HG02870 (cell line): ENCODE measurements at regions not wholly inside any gene's neighbourhood (a gene's known extent, or its start where the extent isn't known, plus 50 kb on each side); places are given as distances from the start of the nearest gene placed in this dataset.
"Not testable (repeated sequence)": the region's sequence is repeated elsewhere in the genome, so short reads cannot be mapped to it uniquely, and the experiment has no call there.

Source experiments
- ATAC-seq: cut with Tn5 transposase; IDR thresholded peaks from one replicate; pipeline ENCODE4 v1.9.1; 2021; ENCODE audit warnings: mild to moderate bottlenecking, moderate library complexity; ENCODE audit not compliant: unreplicated experiment

GRCh38 chr1:163933437-163933836 lies 611.7 kb downstream of the NUF2 start:
- ATAC-seq = no peak

- ATAC-seq = no peak
Observed at GRCh38 chr1:163935738-163936374, 614.1 kb downstream of the NUF2 start.

GRCh38 chr1:163959622-163960021 lies 599.4 kb upstream of the PBX1 start:
- no peak for ATAC-seq

GRCh38 chr1:163970151-163970550 lies 588.8 kb upstream of the PBX1 start:
- no peak for ATAC-seq

GRCh38 chr1:163970699-163971098 lies 588.3 kb upstream of the PBX1 start:
- ATAC-seq = no peak

- ATAC-seq = no peak
Observed at GRCh38 chr1:163973586-163973985, 585.4 kb upstream of the PBX1 start.

GRCh38 chr1:163974120-163974519 lies 584.9 kb upstream of the PBX1 start:
- no peak for ATAC-seq

- no peak for ATAC-seq
Observed at GRCh38 chr1:163980394-163980793, 578.6 kb upstream of the PBX1 start.

GRCh38 chr1:163981500-163982030 lies 577.4 kb upstream of the PBX1 start:
- no peak for ATAC-seq

- ATAC-seq = no peak
Observed at GRCh38 chr1:163983097-163983496, 575.9 kb upstream of the PBX1 start.

GRCh38 chr1:163985700-163986099 lies 573.3 kb upstream of the PBX1 start:
- no peak for ATAC-seq

GRCh38 chr1:163999131-163999530 lies 559.9 kb upstream of the PBX1 start:
- no peak for ATAC-seq

- not testable (repeated sequence) for ATAC-seq
Observed at GRCh38 chr1:164006186-164006585, 552.8 kb upstream of the PBX1 start.

- no peak for ATAC-seq
Observed at GRCh38 chr1:164006621-164007020, 552.4 kb upstream of the PBX1 start.

GRCh38 chr1:164017239-164017638 lies 541.7 kb upstream of the PBX1 start:
- no peak for ATAC-seq

- ATAC-seq = no peak
Observed at GRCh38 chr1:164020391-164020790, 538.6 kb upstream of the PBX1 start.

- ATAC-seq = no peak
Observed at GRCh38 chr1:164021813-164022212, 537.2 kb upstream of the PBX1 start.

GRCh38 chr1:164033782-164034181 lies 525.2 kb upstream of the PBX1 start:
- ATAC-seq = no peak

GRCh38 chr1:164040754-164041153 lies 518.2 kb upstream of the PBX1 start:
- ATAC-seq = no peak

GRCh38 chr1:164051782-164052181 lies 507.2 kb upstream of the PBX1 start:
- no peak for ATAC-seq

GRCh38 chr1:164054331-164054730 lies 504.7 kb upstream of the PBX1 start:
- no peak for ATAC-seq

- ATAC-seq = no peak
Observed at GRCh38 chr1:164058198-164058597, 500.8 kb upstream of the PBX1 start.

GRCh38 chr1:164061528-164061927 lies 497.5 kb upstream of the PBX1 start:
- no peak for ATAC-seq
